Activated CD8-positive, alpha-beta T cell treated with anti-CD3 and anti-CD28 coated beads for 36 hours (primary cell): ENCODE measurements at regions not wholly inside any gene's neighbourhood (a gene's known extent, or its start where the extent isn't known, plus 50 kb on each side); places are given as distances from the start of the nearest gene placed in this dataset.
"Not testable (repeated sequence)": the region's sequence is repeated elsewhere in the genome, so short reads cannot be mapped to it uniquely, and the experiment has no call there.

ENCODE experiments used
- ATAC-seq: fragments of 200-7000 bp; cut with Tn5 transposase; one replicate; pipeline ENCODE4 v1.10.0; 2021; ENCODE audit warnings: mild to moderate bottlenecking, moderate library complexity
- CTCF ChIA-PET: fragments of 350-600 bp; sonication (Branson Sonifier 250); formaldehyde crosslinking; loops from one replicate; lab custom pipeline; 2021; ENCODE audit warnings: antibody characterized with exemption; lab: Charles Lee
- POLR2A ChIA-PET: fragments of 350-600 bp; sonication (Branson Sonifier 250); formaldehyde crosslinking; loops from one replicate; lab custom pipeline; 2021; ENCODE audit warnings: antibody characterized with exemption; lab: Charles Lee
- DNase-seq: peaks from one replicate; pipeline ENCODE4 v3.0.0-alpha.2; 2020
- H3K27ac Mint-ChIP-seq: one replicate; pipeline ENCODE4 v1.8.0; 2021; ENCODE audit warnings: mild to moderate bottlenecking, mixed read lengths
- H3K27me3 Mint-ChIP-seq: one replicate; pipeline ENCODE4 v1.8.0; 2021; ENCODE audit warnings: mixed read lengths
- H3K36me3 Mint-ChIP-seq: one replicate; pipeline ENCODE4 v1.8.0; 2021; ENCODE audit warnings: low read depth, mixed read lengths
- H3K4me1 Mint-ChIP-seq: one replicate; pipeline ENCODE4 v1.8.0; 2021; ENCODE audit warnings: low read depth, mixed read lengths
- H3K4me3 Mint-ChIP-seq: one replicate; pipeline ENCODE4 v1.8.0; 2021; ENCODE audit warnings: mild to moderate bottlenecking, moderate library complexity, mixed read lengths
- H3K9me3 Mint-ChIP-seq: one replicate; pipeline ENCODE4 v1.8.0; 2021; ENCODE audit warnings: mixed read lengths
- intact Hi-C: fragments of 100-400 bp; cut with micrococcal nuclease; formaldehyde crosslinking; loops from one replicate; pipeline ENCODE4 v1.10.0; 2022

- DNase-seq, H3K27ac Mint-ChIP-seq, ATAC-seq, H3K4me3 Mint-ChIP-seq, H3K27me3 Mint-ChIP-seq, H3K4me1 Mint-ChIP-seq, POLR2A ChIA-PET, intact Hi-C loops, H3K9me3 Mint-ChIP-seq, H3K36me3 Mint-ChIP-seq, CTCF ChIA-PET: not testable (repeated sequence)
Measured at GRCh38 chr16:21422824-21423223, 144.7 kb upstream of the CRYM start.

- ATAC-seq, POLR2A ChIA-PET, intact Hi-C loops, CTCF ChIA-PET, DNase-seq, H3K36me3 Mint-ChIP-seq, H3K4me3 Mint-ChIP-seq, H3K27me3 Mint-ChIP-seq, H3K9me3 Mint-ChIP-seq, H3K27ac Mint-ChIP-seq, H3K4me1 Mint-ChIP-seq: not testable (repeated sequence)
Measured at GRCh38 chr16:21404699-21405098, 126.6 kb upstream of the CRYM start.

DNA sequence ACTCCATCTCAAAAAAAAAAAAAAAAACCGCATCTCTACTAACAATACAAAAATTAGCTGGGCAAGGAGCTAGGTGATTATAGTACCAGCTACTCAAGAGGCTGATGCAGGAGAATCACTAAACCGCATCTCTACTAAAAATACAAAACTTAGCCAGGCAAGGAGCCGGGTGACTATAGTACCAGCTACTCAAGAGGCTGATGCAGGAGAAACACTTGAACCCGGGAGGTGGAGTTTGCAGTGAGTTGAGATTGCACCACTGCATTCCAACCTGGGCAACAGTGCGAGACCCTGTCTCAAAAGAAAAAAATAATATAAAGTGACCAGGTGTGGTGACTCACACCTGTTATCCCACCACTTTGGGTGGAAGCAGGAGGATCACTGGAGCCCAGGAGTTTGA, 119.8 kb upstream of the CRYM start:
- H3K4me1 Mint-ChIP-seq, POLR2A ChIA-PET, H3K4me3 Mint-ChIP-seq, intact Hi-C loops, ATAC-seq, H3K27ac Mint-ChIP-seq, H3K9me3 Mint-ChIP-seq, DNase-seq, H3K27me3 Mint-ChIP-seq, H3K36me3 Mint-ChIP-seq, CTCF ChIA-PET: not testable (repeated sequence)

GRCh38 chr16:21396545-21396944, 118.5 kb upstream of the CRYM start:
- CTCF ChIA-PET, H3K36me3 Mint-ChIP-seq, ATAC-seq, DNase-seq, POLR2A ChIA-PET, H3K27me3 Mint-ChIP-seq, H3K9me3 Mint-ChIP-seq, intact Hi-C loops, H3K4me1 Mint-ChIP-seq, H3K4me3 Mint-ChIP-seq, H3K27ac Mint-ChIP-seq: not testable (repeated sequence)

GRCh38 chr16:21390634-21391033, 112.5 kb upstream of the CRYM start:
- POLR2A ChIA-PET, result not testable (repeated sequence)

GRCh38 chr16:21389860-21390259, 111.8 kb upstream of the CRYM start:
- H3K4me3 Mint-ChIP-seq, H3K4me1 Mint-ChIP-seq, H3K27ac Mint-ChIP-seq, DNase-seq, intact Hi-C loops, H3K27me3 Mint-ChIP-seq, POLR2A ChIA-PET, H3K36me3 Mint-ChIP-seq, H3K9me3 Mint-ChIP-seq, CTCF ChIA-PET: not testable (repeated sequence)
- ATAC-seq, result peak; percentile 51

More at GRCh38 chr16:21390634-21391033, 112.5 kb upstream of the CRYM start:
- intact Hi-C loops, DNase-seq, H3K36me3 Mint-ChIP-seq, H3K4me3 Mint-ChIP-seq, H3K27ac Mint-ChIP-seq, H3K9me3 Mint-ChIP-seq, ATAC-seq, H3K4me1 Mint-ChIP-seq, H3K27me3 Mint-ChIP-seq, CTCF ChIA-PET: not testable (repeated sequence)

DNA sequence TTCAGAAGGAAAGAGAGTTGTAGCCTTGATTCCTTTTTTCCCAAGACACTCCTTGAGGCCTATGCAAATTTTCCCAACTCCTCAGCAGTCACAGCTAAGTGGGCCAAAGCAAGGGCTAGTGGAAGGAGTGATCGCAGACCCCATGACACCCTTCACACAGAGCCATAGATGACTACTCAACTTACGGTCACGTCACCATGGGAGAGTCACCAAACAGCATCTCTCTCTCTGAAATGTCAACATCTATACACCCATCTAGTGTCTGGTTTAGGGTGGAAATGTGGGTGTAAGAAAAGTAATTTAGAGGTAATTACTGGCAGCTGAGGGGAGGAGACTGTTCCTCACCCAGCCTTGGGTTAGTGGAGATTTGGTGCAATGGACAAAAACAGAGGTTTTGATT, 109.7 kb upstream of the CRYM start:
- CTCF ChIA-PET, H3K9me3 Mint-ChIP-seq, POLR2A ChIA-PET, H3K4me1 Mint-ChIP-seq, DNase-seq, ATAC-seq, H3K4me3 Mint-ChIP-seq, H3K36me3 Mint-ChIP-seq, H3K27ac Mint-ChIP-seq, H3K27me3 Mint-ChIP-seq, intact Hi-C loops: not testable (repeated sequence)

DNA sequence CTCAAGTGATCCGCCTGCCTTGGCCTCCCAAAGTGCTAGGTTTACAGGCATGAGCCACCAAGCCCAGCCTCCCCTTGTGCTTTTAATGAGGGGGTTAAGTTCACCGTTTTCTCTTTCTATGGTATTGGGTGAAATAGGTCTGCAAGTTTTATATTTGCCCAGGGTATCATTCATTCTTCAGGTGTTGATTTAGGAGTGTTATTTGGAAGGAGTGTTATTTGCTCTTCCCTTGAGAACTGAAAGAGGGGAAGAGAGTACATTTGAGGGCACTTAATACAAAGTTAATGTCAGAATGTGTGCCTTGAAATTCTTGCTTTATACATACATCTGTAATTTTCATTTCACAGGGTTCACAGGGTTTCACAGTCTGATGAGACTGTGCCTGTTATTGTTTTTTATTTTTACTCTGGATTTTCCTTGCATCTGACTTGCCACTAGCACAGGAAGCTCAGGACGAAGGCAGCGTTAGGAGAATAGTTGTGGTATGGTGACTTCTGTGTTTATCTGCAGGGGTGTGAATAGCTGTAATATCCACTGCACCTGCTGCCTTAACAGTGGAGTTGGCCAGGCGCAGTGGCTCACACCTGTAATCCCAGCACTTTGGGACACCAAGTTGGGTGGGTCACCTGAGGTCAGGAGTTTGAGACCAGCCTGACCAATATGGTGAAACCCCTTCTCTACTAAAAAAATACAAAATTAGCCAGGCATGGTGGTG, 108.3 kb upstream of the CRYM start:
- ATAC-seq, CTCF ChIA-PET, H3K27me3 Mint-ChIP-seq: not testable (repeated sequence)

GRCh38 chr16:21383682-21384081, 105.6 kb upstream of the CRYM start:
- POLR2A ChIA-PET, H3K4me3 Mint-ChIP-seq, intact Hi-C loops, H3K9me3 Mint-ChIP-seq, CTCF ChIA-PET, H3K4me1 Mint-ChIP-seq, H3K27ac Mint-ChIP-seq, H3K36me3 Mint-ChIP-seq, H3K27me3 Mint-ChIP-seq, DNase-seq: not testable (repeated sequence)
- peak; percentile 58 for ATAC-seq

More for the DNA sequence above, 108.3 kb upstream of the CRYM start:
- H3K4me1 Mint-ChIP-seq, H3K27ac Mint-ChIP-seq, intact Hi-C loops, H3K4me3 Mint-ChIP-seq, H3K36me3 Mint-ChIP-seq, H3K9me3 Mint-ChIP-seq, POLR2A ChIA-PET, DNase-seq: not testable (repeated sequence)

DNA sequence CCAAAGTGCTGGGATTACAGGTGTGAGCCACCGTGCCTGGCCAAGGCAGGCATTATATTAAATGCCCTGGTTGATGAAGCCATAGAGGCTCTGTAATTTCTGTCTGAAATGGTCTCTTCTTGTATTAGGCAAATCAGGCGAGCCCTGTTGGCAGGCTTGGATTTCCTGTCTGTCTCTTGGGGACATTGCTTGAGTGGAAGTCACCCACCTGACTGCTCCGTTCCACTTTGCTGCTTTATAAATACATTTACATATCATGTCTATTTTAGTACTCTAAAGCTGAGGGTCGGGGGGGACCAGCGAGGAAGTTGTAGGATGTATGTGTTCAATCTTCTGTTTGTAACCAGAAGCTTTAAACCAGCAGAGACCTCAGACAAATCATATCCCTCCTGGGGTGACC, 101.6 kb upstream of the CRYM start:
- H3K9me3 Mint-ChIP-seq, H3K4me3 Mint-ChIP-seq, H3K27ac Mint-ChIP-seq, POLR2A ChIA-PET, DNase-seq, H3K36me3 Mint-ChIP-seq, CTCF ChIA-PET, H3K4me1 Mint-ChIP-seq, ATAC-seq, intact Hi-C loops, H3K27me3 Mint-ChIP-seq: not testable (repeated sequence)

- intact Hi-C loops, H3K27ac Mint-ChIP-seq, CTCF ChIA-PET, ATAC-seq, H3K27me3 Mint-ChIP-seq, DNase-seq, H3K9me3 Mint-ChIP-seq, H3K36me3 Mint-ChIP-seq, H3K4me1 Mint-ChIP-seq, POLR2A ChIA-PET, H3K4me3 Mint-ChIP-seq: not testable (repeated sequence)
Measured at GRCh38 chr16:21376196-21376899, 98.3 kb upstream of the CRYM start.

DNA sequence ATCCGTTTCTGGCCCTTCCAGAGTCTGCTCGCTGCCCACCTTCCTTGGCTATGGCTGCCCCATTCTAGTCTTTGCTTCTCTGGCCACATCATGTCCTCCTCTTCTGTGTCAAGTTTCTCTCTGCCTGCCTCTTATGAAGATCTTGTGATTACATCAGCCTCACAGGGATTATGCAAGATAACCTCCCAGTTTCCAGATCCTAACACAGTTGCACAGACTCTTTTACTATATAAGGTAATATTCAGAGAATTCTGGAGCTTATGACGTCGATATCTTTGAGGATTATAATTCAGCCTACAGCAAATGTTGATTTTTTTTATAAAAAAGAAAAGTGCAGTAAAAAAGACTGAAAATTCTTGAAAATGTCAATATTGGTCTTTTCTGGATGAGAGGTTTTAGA, 97.2 kb upstream of the CRYM start:
- ATAC-seq, H3K27ac Mint-ChIP-seq, DNase-seq, CTCF ChIA-PET, intact Hi-C loops, POLR2A ChIA-PET, H3K4me3 Mint-ChIP-seq, H3K9me3 Mint-ChIP-seq, H3K36me3 Mint-ChIP-seq, H3K4me1 Mint-ChIP-seq, H3K27me3 Mint-ChIP-seq: not testable (repeated sequence)
